Type B pancreatic cell (in vitro differentiated cells): ENCODE measurements at regions not wholly inside any gene's neighbourhood (a gene's known extent, or its start where the extent isn't known, plus 50 kb on each side); places are given as distances from the start of the nearest gene placed in this dataset.

ENCODE experiments used
- DNase-seq: peaks from one replicate; pipeline ENCODE4 v3.0.0; 2021; ENCODE audit warnings: mixed read lengths; ENCODE audit not compliant: unreplicated experiment; ENCODE audit errors: extremely low spot score
- H3K27ac Mint-ChIP-seq: 2 replicates; pipeline ENCODE4 v1.8.0; 2021; ENCODE audit warnings: mild to moderate bottlenecking, mixed read lengths
- H3K27me3 Mint-ChIP-seq: 2 replicates; pipeline ENCODE4 v1.8.0; 2021; ENCODE audit warnings: mixed read lengths
- H3K36me3 Mint-ChIP-seq: 2 replicates; pipeline ENCODE4 v1.8.0; 2021; ENCODE audit warnings: mixed read lengths
- H3K4me1 Mint-ChIP-seq: one replicate; pipeline ENCODE4 v1.8.0; 2021; ENCODE audit warnings: mixed read lengths; ENCODE audit not compliant: unreplicated experiment
- H3K4me3 Mint-ChIP-seq: 2 replicates; pipeline ENCODE4 v1.8.0; 2021; ENCODE audit warnings: mild to moderate bottlenecking, mixed read lengths
- H3K9me3 Mint-ChIP-seq: 2 replicates; pipeline ENCODE4 v1.8.0; 2021; ENCODE audit warnings: mixed read lengths
- CTCF ChIP-seq: fragments of 200-600 bp; sonication (generic); conservative IDR thresholded peaks from 2 replicates; pipeline ENCODE4 v1.5.0; 2021; ENCODE audit warnings: antibody characterized with exemption, mild to moderate bottlenecking

- no peak overlapping the region for H3K4me3 Mint-ChIP-seq
- H3K4me1 Mint-ChIP-seq: no peaks in the 10 kb centered on the region
- no peaks in the 10 kb centered on the region for H3K27me3 Mint-ChIP-seq
- H3K27ac Mint-ChIP-seq: no peak overlapping the region
- no peaks in the 10 kb centered on the region for H3K36me3 Mint-ChIP-seq
- no peaks in the 10 kb centered on the region for H3K9me3 Mint-ChIP-seq
- no peak for DNase-seq
- TF ChIP-seq CTCF: no peak
Observed at GRCh38 chr13:65971541-65971940, 1258.6 kb downstream of the PCDH9 start.

GRCh38 chr13:65966991-65967451, 1263.1 kb downstream of the PCDH9 start:
- no peak for DNase-seq
- Mint-ChIP-seq H3K27ac (no peak overlapping the region), H3K27me3 (no peaks in the 10 kb centered on the region), H3K36me3 (no peaks in the 10 kb centered on the region), H3K9me3 (no peaks in the 10 kb centered on the region), H3K4me3 (no peak overlapping the region), H3K4me1 (no peaks in the 10 kb centered on the region)
- peak; percentile 60 for TF ChIP-seq CTCF

- H3K4me1 Mint-ChIP-seq: no peaks in the 10 kb centered on the region
- no peak for DNase-seq
- no peaks in the 10 kb centered on the region for H3K9me3 Mint-ChIP-seq
- no peak overlapping the region for H3K4me3 Mint-ChIP-seq
- H3K36me3 Mint-ChIP-seq: no peaks in the 10 kb centered on the region
- H3K27me3 Mint-ChIP-seq: no peaks in the 10 kb centered on the region
- H3K27ac Mint-ChIP-seq: no peak overlapping the region
- no peak for TF ChIP-seq CTCF
Observed at GRCh38 chr13:65965501-65965900, 1264.6 kb downstream of the PCDH9 start.

- no peaks in the 10 kb centered on the region for H3K4me1 Mint-ChIP-seq
- no peaks in the 10 kb centered on the region for H3K9me3 Mint-ChIP-seq
- no peaks in the 10 kb centered on the region for H3K27me3 Mint-ChIP-seq
- no peaks in the 10 kb centered on the region for H3K36me3 Mint-ChIP-seq
- H3K27ac Mint-ChIP-seq: no peak overlapping the region
- no peak overlapping the region for H3K4me3 Mint-ChIP-seq
- no peak for DNase-seq
- TF ChIP-seq CTCF: no peak
Observed at GRCh38 chr13:65964672-65965071, 1265.5 kb downstream of the PCDH9 start.

GRCh38 chr13:65959305-65959704, 1270.8 kb downstream of the PCDH9 start:
- no peaks in the 10 kb centered on the region for H3K9me3 Mint-ChIP-seq
- no peaks in the 10 kb centered on the region for H3K4me1 Mint-ChIP-seq
- no peaks in the 10 kb centered on the region for H3K36me3 Mint-ChIP-seq
- no peak overlapping the region for H3K4me3 Mint-ChIP-seq
- no peaks in the 10 kb centered on the region for H3K27me3 Mint-ChIP-seq
- DNase-seq: no peak
- no peak for TF ChIP-seq CTCF
- H3K27ac Mint-ChIP-seq: no peak overlapping the region

GRCh38 chr13:65946387-65946786, 1283.7 kb downstream of the PCDH9 start:
- Mint-ChIP-seq H3K4me3 (no peak overlapping the region), H3K27ac (no peak overlapping the region), H3K36me3 (no peaks in the 10 kb centered on the region), H3K4me1 (no peaks in the 10 kb centered on the region), H3K27me3 (no peaks in the 10 kb centered on the region), H3K9me3 (no peaks in the 10 kb centered on the region)
- no peak for DNase-seq
- TF ChIP-seq CTCF: no peak
